GM06990 (cell line): ENCODE measurements at regions not wholly inside any gene's neighbourhood (a gene's known extent, or its start where the extent isn't known, plus 50 kb on each side); places are given as distances from the start of the nearest gene placed in this dataset.

Experiments used
- DNase-seq: peaks from one replicate; pipeline ENCODE4 v3.0.0-alpha.2; 2011; ENCODE audit not compliant: insufficient read length; ENCODE audit errors: extremely low read depth
- H3K27me3 ChIP-seq: replicated peaks from 2 replicates; pipeline ENCODE4 v1.6.0; 2011; ENCODE audit warnings: low read length; ENCODE audit not compliant: control insufficient read depth, insufficient read depth
- H3K36me3 ChIP-seq: 2 replicates; pipeline ENCODE4 v1.5.1; 2011; ENCODE audit warnings: low read length; ENCODE audit not compliant: control insufficient read depth, insufficient read depth
- H3K4me3 ChIP-seq: replicated peaks from 2 replicates; pipeline ENCODE4 v1.5.1; 2011; ENCODE audit warnings: low read depth, mild to moderate bottlenecking, control low read depth, low read length
- TF ChIP-seq, protein P1 (sequence below): IDR thresholded peaks from 2 replicates; pipeline ENCODE4 v1.5.1; 2011; ENCODE audit warnings: low read length, control low read depth, mild to moderate bottlenecking, inconsistent platforms; ENCODE audit not compliant: insufficient read depth, poor library complexity, severe bottlenecking

DNA sequence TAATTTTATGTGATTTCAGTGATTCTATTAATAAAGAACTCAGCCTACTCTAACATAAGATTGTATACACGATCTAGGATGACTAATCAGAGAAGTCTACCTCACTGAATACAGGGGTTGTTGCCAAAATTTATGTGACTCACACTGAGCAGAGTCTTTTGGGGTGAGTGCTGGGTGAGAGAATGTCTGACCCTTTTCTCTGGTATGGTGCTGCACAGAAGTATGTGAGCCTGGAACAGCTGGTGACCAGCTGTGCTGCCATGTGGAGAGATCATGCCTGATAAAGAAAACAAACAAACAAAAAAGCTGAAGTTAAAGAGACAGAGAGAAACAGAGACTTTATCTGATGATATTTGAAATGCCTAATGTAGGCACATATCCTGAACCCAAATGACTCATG lies 618.1 kb upstream of the GRIA3 start:
- Histone ChIP-seq H3K27me3 (no peaks in the 10 kb centered on the region), H3K4me3 (no peak overlapping the region), H3K36me3 (no peaks in the 10 kb centered on the region)
- no peak for DNase-seq
- TF ChIP-seq, protein P1, sequence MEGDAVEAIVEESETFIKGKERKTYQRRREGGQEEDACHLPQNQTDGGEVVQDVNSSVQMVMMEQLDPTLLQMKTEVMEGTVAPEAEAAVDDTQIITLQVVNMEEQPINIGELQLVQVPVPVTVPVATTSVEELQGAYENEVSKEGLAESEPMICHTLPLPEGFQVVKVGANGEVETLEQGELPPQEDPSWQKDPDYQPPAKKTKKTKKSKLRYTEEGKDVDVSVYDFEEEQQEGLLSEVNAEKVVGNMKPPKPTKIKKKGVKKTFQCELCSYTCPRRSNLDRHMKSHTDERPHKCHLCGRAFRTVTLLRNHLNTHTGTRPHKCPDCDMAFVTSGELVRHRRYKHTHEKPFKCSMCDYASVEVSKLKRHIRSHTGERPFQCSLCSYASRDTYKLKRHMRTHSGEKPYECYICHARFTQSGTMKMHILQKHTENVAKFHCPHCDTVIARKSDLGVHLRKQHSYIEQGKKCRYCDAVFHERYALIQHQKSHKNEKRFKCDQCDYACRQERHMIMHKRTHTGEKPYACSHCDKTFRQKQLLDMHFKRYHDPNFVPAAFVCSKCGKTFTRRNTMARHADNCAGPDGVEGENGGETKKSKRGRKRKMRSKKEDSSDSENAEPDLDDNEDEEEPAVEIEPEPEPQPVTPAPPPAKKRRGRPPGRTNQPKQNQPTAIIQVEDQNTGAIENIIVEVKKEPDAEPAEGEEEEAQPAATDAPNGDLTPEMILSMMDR = no peak

DNA sequence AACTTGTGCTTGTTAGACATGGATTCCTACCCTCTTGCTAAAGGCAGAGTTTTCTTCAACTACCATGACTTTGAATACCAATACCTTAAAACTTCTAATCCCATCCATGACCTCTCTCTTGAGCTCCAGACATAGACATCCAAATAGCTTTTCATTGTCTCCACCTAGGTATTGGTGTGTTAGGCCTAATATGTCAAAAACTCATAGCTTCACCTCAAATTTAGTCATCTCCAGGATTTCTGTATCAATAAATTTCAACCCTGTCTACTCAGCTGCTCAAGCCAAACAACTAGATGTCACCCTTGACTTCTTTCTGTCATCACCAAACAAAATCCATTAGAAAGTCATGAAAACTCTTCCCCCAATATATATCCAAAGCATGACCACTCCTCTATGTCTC lies 617.7 kb upstream of the GRIA3 start:
- H3K27me3 ChIP-seq = no peaks in the 10 kb centered on the region
- H3K4me3 ChIP-seq = no peak overlapping the region

DNA sequence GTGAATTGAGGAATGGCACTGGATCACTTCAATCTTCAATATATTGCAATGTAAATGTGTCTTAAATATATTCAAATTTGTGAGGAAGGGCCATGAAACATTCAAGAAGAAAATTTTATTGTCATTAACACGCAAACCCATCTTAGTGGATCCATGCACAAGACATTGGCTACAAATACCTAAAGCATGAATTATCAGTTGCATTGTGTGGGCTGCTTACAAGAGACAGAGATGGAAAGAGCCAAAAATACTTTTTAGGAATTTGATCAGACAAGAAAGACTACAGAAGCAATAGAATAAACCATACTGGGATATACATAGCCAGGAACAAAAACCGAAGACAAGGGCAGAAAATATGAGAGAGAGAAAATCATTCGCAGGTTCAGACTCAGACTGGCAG lies 616.2 kb upstream of the GRIA3 start:
- no peak for DNase-seq
- Histone ChIP-seq H3K4me3 (no peak overlapping the region), H3K36me3 (no peaks in the 10 kb centered on the region), H3K27me3 (no peaks in the 10 kb centered on the region)
- TF ChIP-seq, protein P1 = no peak

More for the DNA sequence above, 617.7 kb upstream of the GRIA3 start:
- no peaks in the 10 kb centered on the region for H3K36me3 ChIP-seq
- TF ChIP-seq, protein P1 = no peak
- no peak for DNase-seq

DNA sequence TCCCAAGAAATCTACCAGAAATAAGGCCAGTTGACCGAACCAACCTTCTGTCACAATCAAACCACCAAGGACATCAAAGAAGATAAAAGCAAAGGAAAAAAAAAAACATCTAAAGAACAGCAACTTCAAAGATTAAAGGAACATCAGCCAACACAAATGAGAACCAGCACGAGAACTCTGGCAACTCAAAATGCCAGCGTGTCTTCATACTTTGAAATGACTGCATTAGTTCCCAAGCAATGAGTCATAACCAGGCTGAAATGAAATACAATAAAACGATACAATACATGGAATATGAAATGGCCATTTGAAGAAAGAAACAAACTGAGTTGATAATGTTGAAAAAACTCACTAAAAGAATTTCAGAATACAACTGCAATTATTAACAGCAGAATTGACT lies 611.6 kb upstream of the GRIA3 start:
- no peaks in the 10 kb centered on the region for H3K36me3 ChIP-seq
- no peak for DNase-seq
- TF ChIP-seq, protein P1 = no peak
- no peak overlapping the region for H3K4me3 ChIP-seq
- no peaks in the 10 kb centered on the region for H3K27me3 ChIP-seq

DNA sequence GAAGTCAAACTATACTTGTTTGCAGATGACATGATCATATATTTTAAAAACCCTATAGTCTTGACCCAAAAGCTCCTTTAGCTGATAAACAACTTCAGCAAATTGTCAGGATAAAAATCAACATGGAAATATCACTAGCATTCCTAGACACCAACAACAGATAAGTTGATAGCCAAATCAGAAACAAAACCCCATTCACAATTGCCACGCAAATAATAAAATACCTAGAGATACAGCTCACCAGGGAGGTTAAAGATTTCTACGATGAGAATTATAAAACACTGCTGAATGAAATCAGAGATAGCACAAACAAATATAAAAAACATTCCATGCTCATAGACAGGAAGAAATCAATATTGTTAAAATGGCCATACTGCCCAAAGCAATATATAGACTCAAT lies 605.0 kb upstream of the GRIA3 start:
- Histone ChIP-seq H3K36me3 (no peaks in the 10 kb centered on the region), H3K27me3 (no peaks in the 10 kb centered on the region), H3K4me3 (no peak overlapping the region)
- no peak for DNase-seq
- TF ChIP-seq, protein P1 = no peak

DNA sequence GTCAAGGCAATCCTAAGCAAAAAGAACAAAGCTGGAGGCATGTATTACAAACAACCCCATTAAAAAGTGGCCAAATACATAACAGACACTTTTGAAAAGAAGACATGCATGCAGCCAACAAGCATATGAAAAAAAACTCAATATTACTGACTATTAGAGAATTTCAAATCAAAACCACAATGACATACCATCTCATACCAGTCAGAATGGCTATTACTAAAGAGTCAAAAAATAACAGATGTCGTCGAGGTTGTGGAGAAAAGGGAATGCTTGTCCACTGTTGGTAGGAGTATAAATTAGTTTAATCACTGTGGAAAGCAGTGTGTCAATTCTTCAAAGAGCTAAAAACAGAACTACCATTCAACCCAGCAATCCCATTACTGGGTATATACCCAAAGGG lies 604.6 kb upstream of the GRIA3 start:
- Histone ChIP-seq H3K4me3 (no peak overlapping the region), H3K36me3 (no peaks in the 10 kb centered on the region)
- DNase-seq = no peak

More for the DNA sequence above, 604.6 kb upstream of the GRIA3 start:
- no peaks in the 10 kb centered on the region for H3K27me3 ChIP-seq
- TF ChIP-seq, protein P1 = no peak
